ENCODE measurements at regions not wholly inside any gene's neighbourhood (a gene's known extent, or its start where the extent isn't known, plus 50 kb on each side); places are given as distances from the start of the nearest gene placed in this dataset.

DNA sequence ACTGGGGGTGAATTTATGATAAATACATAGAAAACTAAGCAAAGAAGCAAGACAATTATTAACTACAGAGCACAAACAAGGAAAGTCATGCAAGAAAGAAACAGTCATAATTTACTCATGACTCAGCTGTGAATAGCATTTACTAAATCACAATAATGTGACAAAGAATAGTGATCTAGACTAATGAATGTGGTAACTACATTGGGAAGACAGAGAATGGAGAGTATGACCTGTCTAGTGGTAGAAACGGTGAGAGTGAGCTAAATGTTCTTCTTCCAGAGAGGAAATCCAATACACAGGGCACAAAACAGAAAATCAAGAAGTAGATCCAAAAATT lies 153.5 kb upstream of the DST start:
- TF ChIP-seq, protein P1, sequence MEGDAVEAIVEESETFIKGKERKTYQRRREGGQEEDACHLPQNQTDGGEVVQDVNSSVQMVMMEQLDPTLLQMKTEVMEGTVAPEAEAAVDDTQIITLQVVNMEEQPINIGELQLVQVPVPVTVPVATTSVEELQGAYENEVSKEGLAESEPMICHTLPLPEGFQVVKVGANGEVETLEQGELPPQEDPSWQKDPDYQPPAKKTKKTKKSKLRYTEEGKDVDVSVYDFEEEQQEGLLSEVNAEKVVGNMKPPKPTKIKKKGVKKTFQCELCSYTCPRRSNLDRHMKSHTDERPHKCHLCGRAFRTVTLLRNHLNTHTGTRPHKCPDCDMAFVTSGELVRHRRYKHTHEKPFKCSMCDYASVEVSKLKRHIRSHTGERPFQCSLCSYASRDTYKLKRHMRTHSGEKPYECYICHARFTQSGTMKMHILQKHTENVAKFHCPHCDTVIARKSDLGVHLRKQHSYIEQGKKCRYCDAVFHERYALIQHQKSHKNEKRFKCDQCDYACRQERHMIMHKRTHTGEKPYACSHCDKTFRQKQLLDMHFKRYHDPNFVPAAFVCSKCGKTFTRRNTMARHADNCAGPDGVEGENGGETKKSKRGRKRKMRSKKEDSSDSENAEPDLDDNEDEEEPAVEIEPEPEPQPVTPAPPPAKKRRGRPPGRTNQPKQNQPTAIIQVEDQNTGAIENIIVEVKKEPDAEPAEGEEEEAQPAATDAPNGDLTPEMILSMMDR (IDR thresholded peaks at IDR 0.05), result no peak
- no peak for TF ChIP-seq EZH2 (IDR thresholded peaks at IDR 0.05; ENCODE audit: borderline replicate concordance, insufficient read depth, low read depth, low read length, poor library complexity, severe bottlenecking)

All from B cell (primary cell).